SKM-1 treated with dmso at 0.1 percent for 144 hours (cell line): ENCODE measurements at regions not wholly inside any gene's neighbourhood (a gene's known extent, or its start where the extent isn't known, plus 50 kb on each side); places are given as distances from the start of the nearest gene placed in this dataset.

Experiments used
- DNase-seq: peaks from one replicate; lab custom pipeline; 2025; ENCODE audit not compliant: unreplicated experiment; lab: John Stamatoyannopoulos, UW

- DNase-seq: peak; percentile 72
Measured at GRCh38 chr18:30929718-30930117, 112.8 kb downstream of the DSC3 start.

GRCh38 chr18:30929065-30929464 lies 113.5 kb downstream of the DSC3 start:
- DNase-seq: no peak

GRCh38 chr18:30927517-30928075 lies 114.9 kb downstream of the DSC3 start:
- no peak for DNase-seq

- no peak for DNase-seq
Measured at GRCh38 chr18:30927042-30927441, 115.5 kb downstream of the DSC3 start.

- DNase-seq: no peak
Measured at GRCh38 chr18:30925795-30926194, 116.7 kb downstream of the DSC3 start.

- DNase-seq: no peak
Measured at GRCh38 chr18:30920757-30921156, 121.8 kb downstream of the DSC3 start.

- no peak for DNase-seq
Measured at GRCh38 chr18:30920351-30920750, 122.2 kb downstream of the DSC3 start.

- DNase-seq: no peak
Measured at GRCh38 chr18:30917651-30918050, 124.9 kb downstream of the DSC3 start.

GRCh38 chr18:30915336-30915988 lies 127.1 kb downstream of the DSC3 start:
- no peak for DNase-seq

- DNase-seq: no peak
Measured at GRCh38 chr18:30908381-30908780, 134.2 kb downstream of the DSC3 start.

GRCh38 chr18:30903566-30903965 lies 139.0 kb downstream of the DSC3 start:
- no peak for DNase-seq

- no peak for DNase-seq
Measured at GRCh38 chr18:30889519-30890301, 152.8 kb downstream of the DSC3 start.

GRCh38 chr18:30888344-30888743 lies 154.2 kb downstream of the DSC3 start:
- no peak for DNase-seq

- DNase-seq: no peak
Measured at GRCh38 chr18:30886998-30887397, 155.5 kb downstream of the DSC3 start.

GRCh38 chr18:30870466-30870865 lies 172.1 kb downstream of the DSC3 start:
- no peak for DNase-seq

- no peak for DNase-seq
Measured at GRCh38 chr18:30862900-30863299, 179.6 kb downstream of the DSC3 start.

GRCh38 chr18:30860741-30861140 lies 181.8 kb downstream of the DSC3 start:
- no peak for DNase-seq

GRCh38 chr18:30859036-30859435 lies 183.5 kb downstream of the DSC3 start:
- DNase-seq: no peak

- no peak for DNase-seq
Measured at GRCh38 chr18:30858560-30858959, 184.0 kb downstream of the DSC3 start.

- no peak for DNase-seq
Measured at GRCh38 chr18:30855762-30856161, 186.8 kb downstream of the DSC3 start.

- DNase-seq: no peak
Measured at GRCh38 chr18:30852980-30853379, 189.6 kb downstream of the DSC3 start.

GRCh38 chr18:30852541-30852940 lies 190.0 kb downstream of the DSC3 start:
- no peak for DNase-seq
